NCI-H460 (cell line): ENCODE measurements at regions not wholly inside any gene's neighbourhood (a gene's known extent, or its start where the extent isn't known, plus 50 kb on each side); places are given as distances from the start of the nearest gene placed in this dataset.

Experiments
- DNase-seq: peaks from one replicate; pipeline ENCODE4 v3.0.0-alpha.2; 2016; ENCODE audit warnings: low read depth; ENCODE audit errors: extremely low read depth

DNA sequence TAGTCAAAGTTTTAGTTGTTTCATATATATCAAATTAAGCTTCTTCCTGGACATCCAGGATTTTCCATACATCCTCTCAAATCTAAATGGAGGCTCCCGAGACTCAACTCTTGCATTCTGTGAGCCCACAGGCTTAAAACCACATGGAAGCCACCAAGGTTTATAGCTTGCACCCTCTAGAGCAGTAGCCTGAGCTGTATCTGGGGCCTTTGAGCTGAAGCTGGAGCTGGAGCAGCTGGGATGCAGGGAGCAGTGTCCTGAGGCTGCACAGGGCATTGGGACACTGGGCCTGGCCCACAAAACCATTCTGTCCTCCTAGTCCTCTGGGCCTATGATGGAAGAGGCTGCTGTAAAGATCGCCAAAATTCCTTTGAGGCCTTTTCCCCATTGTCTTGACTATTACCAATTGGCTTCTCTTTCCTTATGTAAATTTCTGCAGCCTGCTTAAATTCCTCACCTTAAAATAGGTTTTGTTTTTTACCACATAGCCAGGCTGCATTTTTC is 151.0 kb downstream of the COX7C start:
- no peak for DNase-seq

DNA sequence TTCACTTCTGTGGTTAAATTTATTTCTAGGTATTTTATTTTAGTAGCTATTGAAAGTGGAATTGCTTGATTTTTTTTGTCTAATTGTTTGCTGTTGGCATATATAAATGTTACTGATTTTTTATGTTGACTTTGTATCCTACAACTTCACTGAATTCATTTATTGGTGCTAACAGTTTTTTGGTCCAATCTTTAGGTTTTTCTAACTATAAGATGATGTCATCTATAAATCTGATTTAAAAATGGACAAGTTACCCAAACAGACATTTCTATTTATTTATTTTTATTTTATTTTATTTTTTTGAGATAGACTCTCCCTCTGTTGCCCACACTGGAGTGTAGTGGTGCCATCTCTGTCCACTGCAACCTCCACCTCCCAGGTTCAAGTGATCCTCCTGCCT is 162.3 kb downstream of the COX7C start:
- no peak for DNase-seq

DNA sequence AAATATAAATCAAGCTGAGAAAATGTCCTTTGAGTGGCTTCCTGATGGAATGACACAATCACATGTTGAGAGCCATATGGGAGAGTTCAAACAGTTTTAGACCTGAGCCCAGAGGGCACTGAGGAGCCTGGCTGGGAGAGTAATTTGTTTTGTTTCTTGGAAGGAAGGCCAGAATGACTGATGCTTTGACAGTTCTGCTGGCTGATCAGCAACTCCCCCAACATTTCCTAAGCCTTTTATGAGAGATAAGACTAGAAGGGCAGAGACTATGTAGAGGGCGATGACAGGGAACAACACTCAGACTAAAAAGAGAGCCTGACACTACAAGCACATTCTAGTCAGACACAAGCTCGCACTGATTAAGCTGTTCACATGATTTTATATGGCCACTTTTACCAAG is 169.2 kb downstream of the COX7C start:
- DNase-seq, result no peak

DNA sequence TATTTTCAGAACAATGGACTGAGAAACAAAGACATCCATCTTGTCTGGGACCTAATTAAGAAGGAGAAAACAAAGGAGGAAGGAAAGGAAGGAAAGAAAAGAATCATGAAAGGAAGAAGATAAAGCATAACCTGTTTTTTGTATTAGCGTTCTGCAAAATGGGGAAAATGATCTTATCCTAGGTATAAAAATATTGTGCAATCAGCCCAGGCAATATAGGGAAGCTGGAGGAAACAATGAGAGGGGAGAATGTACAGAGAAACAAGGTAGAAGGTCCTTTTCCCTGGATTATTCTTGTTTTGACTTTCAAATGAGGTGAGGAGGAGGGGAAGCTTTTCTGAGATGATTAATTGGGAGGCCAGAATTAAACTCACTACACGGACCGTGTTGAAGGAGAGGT is 177.9 kb downstream of the COX7C start:
- no peak for DNase-seq

DNA sequence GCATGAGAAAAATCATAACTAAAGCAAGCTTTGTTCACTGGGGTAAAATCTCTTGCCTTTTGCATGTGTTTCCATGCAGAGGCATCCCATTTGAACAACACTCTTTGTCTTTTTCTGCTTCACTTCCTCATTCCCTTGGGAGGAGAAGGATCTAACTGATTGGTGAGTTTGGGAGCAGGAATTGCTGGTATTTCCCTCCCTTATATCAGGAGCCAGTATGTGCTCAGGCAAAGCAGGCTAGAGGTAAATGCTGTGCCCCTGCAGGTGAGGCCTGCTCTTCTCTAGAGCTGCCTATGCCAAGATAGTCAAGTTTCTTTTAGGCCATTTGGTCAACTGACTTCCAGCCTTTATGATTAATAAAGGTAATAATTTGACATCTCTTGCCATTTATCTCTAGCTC is 179.9 kb downstream of the COX7C start:
- no peak for DNase-seq

DNA sequence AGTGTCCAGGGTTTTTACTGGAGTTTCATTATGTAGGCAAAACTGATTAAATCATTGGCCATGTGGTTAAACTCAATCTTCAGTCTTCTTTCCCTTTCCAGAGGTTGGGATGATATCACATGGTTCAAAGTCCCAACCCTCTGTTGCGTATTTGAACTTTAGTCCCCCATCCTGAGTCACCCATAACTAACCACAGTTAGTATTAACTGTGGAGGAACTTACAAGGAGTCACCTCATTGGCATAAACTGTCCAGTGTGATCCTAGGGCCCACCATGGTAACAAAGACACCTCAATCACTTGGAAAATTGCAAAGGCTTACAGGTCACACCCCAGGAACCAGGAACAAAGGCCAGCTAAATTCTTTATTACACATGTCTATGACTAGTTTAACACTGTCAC is 188.5 kb downstream of the COX7C start:
- DNase-seq, result no peak

DNA sequence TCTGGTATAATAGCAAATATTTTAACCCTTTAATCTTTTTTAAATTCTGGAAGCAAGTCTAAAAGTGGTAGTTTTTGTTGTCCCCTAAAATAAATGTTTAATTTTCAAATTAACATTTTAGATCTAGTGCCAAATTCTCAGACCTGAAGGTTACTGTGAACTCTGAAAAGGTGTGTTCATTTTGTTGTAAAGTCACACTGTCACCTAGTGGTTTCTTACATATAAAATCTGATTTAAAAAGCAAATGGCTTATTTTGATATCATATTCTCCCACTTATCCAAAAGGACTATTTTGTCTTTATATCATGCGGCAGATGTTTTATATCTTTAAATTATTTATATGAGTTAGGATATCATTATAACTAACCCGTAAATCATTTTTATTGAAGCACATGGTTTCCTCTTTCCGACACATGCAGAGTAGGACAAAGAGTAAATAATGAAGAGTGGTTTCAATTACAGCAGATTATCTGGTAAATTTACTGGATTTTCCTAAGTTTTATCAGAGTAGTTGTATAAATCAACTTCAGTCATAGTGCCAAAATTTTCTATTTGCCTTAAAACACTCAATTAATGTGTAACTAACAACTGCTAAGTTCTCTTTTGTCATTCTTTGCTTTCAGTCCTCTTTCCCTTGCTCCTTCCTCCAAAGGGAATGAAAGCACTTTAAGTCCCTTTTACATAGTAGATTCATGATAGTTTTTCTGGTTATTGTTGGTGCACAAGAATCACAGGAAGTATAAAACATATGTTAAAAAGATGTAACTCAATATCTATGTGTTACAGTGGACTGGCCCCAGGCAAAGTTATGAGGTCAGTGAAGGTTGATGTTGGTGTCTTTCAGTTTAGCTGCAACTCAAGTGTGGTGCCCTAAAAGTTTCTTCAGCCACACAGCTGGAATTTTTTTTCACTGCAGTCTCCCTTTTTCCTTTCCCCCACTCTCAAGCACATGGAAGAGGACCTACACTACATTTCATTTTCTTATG is 189.6 kb downstream of the COX7C start:
- DNase-seq, result no peak

DNA sequence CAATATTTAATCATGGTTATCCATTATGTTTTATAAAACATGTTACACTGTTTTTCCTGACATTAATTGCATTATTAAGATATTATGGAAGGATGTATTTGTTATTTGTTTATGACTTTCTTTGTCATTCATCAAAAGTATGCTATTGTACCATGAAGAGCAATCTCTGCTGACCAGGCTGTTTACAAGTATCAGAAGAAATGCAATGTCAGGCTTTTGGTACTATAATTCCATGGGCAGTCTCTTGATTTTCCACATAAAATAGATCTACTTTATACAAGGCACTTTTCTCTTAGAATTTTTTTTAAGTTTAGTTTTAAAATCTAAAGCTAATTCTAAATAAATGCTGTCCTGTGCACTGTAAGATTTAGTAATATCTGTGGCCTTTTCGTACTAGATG is 196.6 kb downstream of the COX7C start:
- no peak for DNase-seq

DNA sequence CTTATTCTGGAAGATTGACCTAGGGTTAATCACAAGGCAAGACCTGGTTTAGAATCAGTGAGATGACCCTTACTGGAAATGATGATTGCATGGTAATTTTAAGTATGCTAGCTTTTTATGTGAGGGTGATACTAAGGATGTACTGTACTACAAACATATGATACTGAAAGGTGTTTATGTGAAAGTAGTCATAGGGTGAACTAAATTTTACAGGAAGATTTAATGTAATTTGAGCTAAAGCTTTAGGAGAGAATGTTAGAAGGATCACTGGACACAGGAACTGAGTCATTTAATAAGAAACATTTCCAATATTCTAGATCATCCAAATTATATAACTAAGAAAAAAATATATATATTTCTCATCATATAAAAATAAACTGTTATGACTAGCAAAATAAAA is 197.2 kb downstream of the COX7C start:
- no peak for DNase-seq

DNA sequence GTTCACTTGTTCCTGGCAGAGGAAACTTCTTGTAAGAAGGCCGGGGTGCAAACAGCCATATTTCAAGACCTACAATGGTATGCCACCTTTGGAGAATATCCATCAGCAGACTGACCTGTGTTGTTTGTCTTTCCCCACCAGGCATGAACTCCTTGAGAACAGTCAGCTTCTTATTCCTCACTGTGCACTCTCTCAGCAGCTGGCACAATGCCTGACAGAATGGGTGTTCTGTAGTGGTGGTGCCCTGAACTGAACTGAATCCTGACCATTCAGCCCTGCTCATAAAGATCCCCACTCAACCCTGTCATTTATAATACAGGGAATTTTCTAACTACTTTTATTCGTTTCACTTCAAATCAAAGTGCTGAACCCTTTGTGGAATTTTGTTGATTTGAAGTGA is 206.9 kb downstream of the COX7C start:
- no peak for DNase-seq

DNA sequence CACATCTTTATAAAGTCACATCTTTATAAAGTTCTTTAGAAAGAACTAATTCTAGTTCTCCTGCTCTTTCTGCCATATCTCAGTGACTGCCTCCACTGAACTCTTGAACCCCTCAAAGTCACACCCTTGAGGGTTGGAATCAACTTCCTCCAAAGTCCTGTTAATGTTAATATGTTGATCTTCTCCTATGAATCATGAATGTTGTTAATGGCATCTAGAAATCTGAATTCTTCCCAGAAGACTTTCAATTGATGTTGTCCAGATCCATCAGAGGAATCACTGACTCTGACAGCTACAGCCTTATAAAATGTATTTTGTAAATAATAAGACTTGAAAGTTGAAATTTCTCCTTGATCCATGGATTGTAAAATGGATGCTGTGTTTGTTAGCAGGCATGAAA is 213.4 kb downstream of the COX7C start:
- DNase-seq, result no peak

DNA sequence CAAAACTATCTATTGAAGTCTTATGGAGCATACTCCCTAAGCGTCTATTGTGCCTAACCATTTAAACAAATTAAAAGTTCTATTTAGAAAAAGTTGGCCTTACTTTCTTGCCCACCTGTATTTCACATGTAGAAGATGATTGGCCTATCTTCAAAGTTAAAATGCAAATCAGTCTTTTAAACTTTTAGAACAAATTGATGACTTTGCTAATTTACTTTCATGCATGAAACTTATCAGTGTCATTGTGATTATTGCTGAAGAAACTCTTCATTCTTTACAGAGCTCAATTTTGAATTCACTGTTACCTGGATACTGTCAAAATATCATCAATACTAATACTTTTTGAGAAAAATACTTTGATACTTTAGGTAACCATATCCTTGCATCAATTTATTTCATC is 216.1 kb downstream of the COX7C start:
- no peak for DNase-seq

DNA sequence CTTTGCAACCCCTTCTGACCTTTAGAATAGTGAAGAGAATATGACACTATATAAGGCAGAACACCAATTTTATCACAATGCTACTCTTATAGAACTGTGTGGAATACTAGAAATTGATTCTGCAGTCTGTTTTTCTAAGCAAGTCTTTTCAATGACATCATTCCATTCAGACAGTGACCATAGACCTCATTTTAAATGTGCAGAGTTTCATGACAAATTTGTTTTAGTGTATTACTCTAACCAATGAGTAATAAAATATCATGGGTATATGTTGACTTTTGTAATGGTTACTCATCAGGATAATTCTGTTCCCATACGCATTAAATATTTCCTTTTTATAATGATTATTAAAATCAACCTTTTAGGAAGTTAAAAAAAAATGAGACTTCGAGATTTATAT is 219.9 kb downstream of the COX7C start:
- no peak for DNase-seq

DNA sequence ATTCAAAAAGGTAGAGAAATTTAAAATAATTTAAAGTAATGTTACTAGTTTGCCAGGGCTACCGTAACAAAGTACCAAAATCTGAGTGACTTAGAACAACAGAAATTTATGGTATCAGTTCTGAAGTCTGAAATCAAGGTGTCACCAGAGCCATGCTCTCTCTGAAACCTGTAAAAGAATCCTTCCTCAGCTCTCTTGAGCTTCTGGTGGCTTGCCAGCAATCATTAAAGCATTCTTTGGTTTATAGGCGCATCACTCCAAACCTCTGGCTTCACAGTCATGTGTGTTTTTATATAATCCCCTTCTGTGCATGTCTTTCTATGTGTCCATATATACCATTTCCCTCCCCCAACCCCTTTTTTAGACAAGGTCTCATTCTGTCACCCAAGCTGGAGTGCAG is 220.3 kb downstream of the COX7C start:
- DNase-seq, result no peak

DNA sequence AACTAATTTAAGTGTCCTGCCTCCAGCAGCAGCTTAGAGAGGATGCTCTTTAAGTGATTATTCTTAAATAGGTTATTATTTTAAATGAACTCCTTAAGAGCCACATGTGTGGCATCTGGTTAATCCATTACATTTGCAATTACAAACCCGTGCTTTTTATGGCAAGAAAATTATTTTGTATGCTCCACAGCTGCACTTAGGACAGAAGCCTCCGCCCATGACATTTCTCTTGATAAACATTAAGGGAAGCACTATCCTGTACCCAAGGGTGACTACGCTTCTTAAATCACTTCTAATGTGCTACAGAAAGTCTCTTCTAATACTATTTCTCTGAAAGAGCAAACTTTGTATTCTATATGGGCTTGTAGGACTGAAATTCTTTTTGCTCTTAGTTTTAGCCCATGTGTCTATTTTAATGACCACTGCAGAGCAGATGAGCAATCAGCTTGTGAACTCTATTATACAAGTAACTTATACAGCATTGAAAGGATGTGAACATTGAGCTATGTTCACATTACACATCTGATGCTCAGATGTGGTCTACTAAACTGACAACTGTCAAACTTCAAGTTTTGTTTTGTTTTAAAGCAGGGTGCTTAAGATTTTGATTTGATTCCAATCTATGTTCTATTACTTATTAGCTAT is 223.4 kb downstream of the COX7C start:
- no peak for DNase-seq

DNA sequence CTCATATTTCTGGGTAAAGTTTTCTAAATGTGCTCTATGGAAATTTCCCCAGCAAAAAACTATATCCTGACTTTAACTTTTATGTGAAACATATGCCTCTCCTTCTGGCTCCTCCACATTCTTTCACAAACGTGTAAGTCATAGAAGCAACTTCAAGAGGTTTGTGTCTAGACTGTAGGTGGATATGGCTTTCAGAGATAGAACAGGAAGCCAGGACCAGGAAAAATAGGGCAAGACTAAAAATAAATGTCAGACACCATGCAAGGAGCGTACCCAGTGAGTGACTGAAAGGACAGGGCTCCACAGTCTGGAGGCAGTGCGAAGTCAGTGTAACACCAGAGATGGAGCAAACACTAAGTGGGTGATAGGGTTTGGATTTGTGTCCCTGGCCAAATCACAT is 240.7 kb downstream of the COX7C start:
- no peak for DNase-seq

DNA sequence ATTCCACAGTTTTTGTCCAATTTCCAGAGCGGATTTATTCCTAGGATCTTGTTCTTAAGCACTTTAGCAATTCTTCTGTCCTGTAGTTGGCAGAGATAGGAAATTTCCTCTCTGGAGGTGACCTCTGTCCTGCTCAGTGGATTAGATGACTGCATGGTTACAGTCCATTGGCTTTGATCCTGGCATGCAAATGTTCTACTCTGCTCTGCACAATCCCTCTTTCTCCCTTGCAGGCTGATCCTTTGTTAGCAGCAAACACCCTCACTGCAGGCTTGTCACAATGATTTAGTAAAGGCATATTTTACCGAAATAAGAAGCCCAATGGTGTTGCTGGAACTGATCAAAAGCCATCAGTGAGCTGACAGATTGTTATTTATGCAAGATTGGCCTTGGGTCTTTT is 243.8 kb downstream of the COX7C start:
- no peak for DNase-seq

DNA sequence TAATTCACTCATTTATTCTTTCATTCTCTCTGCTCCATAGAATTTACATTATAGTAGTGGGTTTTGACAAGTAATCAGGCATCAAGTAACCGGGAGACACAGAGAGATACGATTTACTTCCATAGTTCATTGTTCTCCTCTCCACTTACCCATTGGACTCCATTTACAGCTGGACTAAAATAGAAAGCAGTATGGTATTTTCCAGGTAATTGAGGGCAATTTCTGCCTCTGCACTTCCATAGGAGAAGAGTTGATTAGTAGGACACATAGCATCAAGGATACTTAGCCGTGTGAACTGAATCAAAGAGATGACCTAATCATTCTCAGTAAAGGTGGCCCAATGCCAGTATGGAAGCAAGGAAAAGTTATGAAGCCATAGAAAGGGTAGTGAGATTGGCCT is 244.4 kb downstream of the COX7C start:
- DNase-seq, result no peak

DNA sequence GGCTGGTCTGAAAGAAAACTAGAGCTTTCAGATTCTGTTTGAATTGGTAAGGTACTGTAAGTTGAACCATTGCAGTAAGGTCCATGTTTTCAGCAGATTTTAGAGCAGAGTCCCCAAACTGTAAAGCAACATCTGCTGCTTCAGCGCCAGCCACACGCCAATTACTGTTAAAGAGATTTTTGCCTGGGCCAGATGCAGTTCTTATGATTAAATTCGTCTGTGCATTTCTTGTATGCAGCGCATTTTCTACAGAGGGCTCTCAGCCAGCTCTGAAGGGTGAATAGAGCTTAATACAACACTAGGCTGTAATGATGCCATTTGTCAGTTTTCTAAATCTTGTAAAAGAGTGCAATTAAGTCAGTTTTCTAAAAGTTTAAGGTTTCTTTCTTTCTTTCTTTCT is 246.3 kb downstream of the COX7C start:
- DNase-seq, result no peak

DNA sequence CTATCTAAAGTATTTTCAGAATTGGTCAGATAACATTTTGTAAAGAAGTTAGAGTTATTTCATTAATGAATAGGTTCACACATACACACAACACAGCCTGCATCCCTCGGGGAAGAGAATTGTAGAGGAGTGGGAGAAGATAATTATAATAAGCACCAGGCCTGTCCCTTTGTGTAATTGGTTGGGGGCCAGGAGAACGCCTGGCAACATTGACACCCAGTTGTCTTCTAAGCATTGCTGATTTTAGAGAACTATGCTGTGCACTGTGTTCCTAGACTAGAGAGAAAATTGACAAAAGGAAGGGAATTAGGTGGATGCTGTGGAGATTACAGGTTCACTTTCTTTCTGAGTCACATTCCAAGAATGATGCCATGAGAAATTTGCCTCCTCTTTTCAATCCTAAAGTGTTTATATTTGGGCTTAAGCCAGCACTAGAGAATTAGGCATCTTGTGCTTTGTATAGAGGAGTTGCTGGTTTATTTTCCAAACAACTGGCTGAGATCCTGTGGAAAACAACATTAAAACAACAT is 247.6 kb downstream of the COX7C start:
- DNase-seq, result no peak

DNA sequence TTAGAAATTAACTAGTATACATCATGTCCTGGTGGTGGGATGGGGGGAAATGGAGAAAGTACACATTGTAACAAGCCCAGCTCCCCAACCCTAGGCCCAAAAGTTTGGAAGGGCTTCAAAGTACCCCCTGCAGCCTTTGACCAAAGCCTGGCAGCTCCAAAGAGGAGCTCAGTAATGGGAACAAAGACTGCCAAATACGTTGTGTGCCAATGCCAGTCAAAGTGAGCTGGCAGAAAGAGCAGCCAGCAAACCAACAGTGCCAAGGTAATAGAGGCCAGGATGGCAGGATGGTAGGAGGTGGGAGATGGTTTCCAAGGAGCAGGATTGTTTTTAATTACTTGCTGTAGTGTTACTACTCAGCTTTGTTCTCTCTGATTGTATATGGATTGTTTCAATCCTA is 248.3 kb downstream of the COX7C start:
- no peak for DNase-seq

DNA sequence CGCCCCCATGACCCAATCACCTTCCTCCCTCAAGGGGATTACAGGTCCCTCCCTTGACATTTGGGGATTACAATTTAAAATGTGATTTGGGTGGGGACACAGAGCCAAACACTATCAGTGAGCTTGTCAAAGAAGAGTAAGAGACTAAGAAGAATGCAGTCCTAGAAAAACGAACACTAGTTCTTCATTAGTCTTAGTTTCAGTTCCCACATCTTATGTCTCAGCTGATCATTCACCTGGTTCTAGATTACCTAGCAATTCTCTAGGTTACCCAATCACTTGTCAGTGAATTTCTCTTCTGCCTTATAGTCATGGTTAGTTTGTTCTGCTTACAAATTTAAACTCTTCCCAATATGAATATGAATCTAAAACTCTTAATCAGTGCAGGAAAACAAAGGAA is 251.5 kb downstream of the COX7C start:
- DNase-seq, result no peak
